GM18499 (cell line): ENCODE measurements at regions not wholly inside any gene's neighbourhood (a gene's known extent, or its start where the extent isn't known, plus 50 kb on each side); places are given as distances from the start of the nearest gene placed in this dataset.
"Not testable (repeated sequence)": the region's sequence is repeated elsewhere in the genome, so short reads cannot be mapped to it uniquely, and the experiment has no call there.

ENCODE experiments used
- ATAC-seq: cut with Tn5 transposase; IDR thresholded peaks from one replicate; pipeline ENCODE4 v1.9.1; 2021; ENCODE audit warnings: moderate number of reproducible peaks; ENCODE audit not compliant: insufficient read depth, unreplicated experiment

DNA sequence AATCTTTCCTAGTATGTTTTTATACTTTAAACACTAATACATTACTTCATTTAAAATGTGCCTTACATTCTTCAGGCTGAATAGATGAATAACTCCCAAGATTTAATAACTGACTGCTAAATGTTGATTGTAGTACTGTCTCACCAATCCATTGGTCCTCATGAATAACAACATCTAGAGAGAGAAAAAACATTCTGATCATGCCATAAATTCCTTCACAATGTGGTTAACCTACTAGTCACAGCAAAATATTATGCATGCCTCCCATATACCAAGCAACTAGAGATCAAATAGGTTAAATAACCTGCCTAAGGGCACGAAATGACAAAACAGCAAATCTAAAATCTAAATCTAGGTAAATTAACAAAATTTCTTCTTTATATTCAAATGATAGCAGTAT lies 66.2 kb downstream of the SYT15 start:
- not testable (repeated sequence) for ATAC-seq

DNA sequence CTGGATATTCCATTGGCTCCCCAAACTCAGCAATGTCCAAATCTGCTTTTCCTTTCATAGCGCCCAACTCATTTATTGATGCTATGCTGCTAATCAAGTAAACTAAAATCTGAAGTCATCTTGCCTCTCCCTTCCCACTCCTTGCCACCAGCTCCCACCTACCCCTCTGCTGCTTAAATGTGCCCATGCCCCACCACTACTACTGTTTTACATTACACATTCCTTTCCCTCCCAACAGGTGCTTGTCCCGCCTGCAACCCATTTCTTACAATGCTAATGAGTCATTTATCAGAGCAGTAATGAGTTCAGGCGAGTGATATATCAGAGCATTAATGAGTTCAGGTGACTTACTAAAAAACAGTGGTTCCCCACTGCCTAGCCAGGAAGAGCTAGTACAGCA lies 67.2 kb downstream of the SYT15 start:
- not testable (repeated sequence) for ATAC-seq

DNA sequence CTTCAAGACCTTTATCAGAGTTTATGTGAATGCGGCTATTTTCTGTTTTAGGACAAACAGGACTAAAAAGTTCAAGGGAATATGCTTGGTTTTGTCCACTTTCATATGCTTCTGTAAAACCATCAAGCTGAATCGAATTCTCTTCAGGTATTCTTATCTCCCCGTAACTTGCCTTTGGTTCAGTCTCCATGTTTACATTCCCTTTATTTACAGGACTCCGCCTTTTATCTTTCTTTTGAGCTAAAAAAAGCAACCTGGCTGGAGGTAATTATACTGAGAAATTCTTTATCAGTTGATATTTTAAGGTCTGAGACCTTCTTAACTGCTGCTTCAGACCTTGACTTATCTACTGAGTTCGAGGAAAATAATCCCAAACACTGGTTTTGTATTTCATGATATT lies 72.0 kb downstream of the SYT15 start:
- not testable (repeated sequence) for ATAC-seq

DNA sequence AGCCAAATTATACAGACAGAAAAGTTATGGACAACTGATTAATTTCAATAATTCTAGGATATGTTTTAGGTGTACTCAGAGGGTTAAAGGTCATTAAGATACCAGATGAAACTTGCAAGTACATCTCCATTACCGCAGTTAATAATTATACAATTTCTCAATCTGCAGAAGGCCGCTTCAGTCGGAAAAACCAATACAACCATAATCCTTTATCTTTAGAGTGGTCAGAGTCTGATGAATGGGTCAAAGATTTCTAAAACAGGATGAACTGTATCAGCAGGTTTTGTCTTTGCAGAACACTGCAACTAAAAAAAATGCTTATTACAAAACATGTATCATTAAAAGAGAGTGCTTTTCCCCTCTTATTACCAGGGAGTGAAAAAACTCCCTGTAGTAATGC lies 78.5 kb downstream of the SYT15 start:
- not testable (repeated sequence) for ATAC-seq

DNA sequence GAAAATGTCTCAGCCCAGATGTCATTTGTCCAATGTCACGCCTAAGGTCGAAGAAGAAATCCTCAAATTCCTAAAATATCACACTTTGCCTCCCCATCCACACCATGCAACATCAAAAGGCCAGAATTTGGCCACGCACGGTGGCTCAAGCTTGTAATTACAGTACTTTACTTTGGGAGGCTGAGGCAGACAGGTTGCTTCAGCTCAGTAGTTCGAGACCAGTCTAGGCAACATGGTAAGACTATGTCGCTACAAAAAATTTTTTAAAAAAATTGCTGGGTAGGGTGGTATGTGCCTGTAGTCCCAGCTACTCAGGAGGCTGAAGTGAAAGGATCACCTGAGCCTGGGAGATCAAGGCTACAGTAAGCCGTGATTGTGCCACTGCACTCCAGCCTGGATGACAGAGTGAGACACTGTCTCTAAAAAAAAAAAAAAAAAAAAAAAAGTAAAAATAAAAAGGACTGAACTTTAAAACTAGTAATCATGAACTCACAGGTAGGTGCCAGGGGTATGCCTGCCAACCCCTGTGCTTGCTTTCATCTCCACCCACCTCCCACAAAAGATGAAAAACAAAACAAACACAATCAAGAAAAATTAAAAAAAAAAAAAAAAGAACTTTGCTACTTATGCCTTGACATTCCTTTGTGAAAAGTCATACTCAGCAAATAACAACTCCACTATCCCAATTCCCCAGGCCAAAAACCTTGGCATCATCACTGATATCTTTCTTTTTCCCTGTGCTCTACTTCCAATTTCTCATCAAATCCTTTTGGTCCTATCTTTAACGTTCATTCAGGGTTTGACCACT lies 81.3 kb downstream of the SYT15 start:
- not testable (repeated sequence) for ATAC-seq

DNA sequence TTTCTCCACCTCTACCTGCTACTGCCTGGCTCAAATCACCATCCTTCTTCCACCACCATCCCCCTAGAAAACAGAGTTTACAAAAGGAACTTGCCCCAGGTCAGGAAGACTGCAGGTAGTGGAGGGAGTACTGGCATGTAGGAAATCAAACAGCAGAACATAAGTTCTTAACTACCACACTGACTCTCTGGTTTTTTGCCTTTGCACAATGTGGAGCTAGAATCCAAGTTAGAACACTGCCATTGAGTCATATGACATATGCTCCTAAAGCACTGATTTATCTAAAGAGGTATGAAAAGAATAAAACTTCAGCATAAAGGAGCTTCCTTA lies 81.9 kb downstream of the SYT15 start:
- ATAC-seq: not testable (repeated sequence)

DNA sequence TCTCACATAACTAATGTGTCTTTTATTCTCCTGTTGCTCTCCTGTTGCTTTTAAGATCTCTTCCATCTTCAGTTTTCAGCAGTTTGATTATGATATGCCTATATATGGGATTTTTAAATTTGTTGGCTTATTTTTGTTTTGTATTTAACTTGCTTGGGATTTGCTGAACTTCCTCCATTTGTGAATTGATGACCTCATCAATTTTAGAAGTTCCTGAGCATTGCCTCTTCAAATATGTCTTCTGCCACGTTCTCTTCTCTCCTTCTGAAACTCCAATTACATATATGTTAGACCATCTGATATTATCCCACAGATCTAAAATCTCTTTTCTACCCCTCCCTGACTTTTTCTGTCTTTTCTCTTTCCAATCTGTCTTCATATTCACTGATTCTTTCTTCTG lies 86.6 kb downstream of the SYT15 start:
- ATAC-seq: not testable (repeated sequence)

DNA sequence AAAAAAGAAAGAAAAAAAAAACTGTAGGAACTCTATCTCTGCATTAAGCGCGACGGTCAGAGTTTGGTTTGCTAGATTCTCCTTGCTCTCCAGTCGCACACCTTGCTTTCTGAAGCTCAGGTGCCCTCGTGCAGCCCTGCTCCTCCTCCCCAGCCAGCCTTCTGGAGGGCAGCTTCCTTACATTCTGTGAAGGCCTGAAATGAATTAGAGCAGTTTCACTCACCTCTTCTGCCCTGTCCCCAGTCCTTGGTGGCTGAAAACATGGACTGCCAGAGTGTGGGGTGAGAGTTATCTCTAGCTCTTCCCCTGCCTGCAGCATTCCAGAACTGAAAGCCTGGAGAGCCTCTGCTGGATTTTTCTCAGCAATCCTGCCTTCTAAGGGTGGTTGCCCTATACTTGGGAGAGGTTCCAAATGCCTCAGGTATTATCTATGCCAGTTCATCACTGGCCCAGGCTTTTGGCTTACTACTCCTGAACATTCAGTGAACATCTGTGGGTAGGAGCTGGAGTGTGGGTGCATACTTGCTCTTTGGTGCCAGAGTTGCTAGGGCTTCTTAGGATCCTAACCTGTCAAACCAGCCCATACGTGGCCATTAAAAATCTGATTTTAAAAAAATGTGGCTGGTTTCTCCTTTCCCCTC lies 89.5 kb downstream of the SYT15 start:
- not testable (repeated sequence) for ATAC-seq

DNA sequence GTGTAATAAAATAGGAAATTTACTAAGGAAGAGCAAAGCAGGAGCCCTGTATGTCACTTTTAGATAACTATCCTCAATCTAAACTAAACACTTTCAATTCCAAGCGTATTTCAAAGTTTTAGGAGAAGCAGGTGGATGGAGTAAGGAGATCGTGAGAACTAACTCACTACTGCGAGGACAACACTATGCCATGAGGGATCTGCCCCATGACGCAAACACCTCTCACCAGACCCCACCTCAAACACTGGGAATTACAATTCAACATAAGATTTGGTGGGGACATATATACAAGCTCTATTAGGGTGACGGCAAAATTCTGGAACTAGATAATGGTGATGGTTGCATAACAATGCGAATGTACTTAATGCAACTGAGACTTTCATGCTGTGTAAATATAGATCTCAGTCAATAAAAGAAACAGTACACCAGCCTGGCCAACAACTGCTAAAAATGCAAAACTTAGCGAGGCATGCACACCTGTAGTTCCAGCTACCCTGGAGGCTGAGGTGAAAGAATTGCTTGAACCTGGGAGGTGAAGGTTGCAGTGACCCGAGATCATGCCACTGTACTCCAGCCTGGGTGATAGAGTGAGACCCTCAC lies 99.0 kb downstream of the SYT15 start:
- not testable (repeated sequence) for ATAC-seq

DNA sequence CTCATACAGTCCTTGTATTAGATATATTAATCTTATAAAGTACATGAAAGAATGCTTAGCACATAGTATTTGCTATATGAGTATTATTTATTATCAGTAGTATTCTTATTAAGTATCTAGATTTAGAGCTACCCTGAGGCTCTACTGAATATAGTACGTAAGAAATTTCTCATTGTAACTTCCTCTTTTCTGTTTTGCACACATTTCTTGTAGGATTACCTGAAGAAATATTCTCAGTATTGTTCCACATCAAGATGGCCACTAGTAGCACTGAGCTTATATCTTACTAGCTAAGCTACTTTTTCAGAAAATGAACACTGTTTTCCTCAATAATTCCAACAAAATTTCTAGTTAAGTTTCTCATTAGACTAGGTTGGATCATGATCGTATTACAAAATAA lies 112.5 kb downstream of the SYT15 start:
- not testable (repeated sequence) for ATAC-seq

DNA sequence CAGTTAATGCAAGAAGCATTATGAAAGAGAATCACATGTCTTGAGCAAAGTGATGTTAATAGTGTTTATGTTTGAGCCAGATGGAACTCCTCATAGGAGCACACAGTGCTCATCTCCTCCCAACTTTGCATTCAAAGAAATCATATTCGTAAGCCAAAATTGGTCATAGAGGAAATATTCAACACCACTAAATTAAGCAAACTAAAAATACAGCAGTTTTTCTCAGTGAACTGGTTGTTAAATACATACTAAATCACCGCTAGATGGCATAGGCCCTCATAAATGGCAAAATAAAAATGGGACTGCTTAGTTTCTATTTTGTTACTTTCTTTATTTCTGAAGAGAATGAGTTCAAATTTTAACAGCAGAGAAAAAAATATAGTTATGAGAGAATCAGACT lies 114.3 kb downstream of the SYT15 start:
- not testable (repeated sequence) for ATAC-seq

DNA sequence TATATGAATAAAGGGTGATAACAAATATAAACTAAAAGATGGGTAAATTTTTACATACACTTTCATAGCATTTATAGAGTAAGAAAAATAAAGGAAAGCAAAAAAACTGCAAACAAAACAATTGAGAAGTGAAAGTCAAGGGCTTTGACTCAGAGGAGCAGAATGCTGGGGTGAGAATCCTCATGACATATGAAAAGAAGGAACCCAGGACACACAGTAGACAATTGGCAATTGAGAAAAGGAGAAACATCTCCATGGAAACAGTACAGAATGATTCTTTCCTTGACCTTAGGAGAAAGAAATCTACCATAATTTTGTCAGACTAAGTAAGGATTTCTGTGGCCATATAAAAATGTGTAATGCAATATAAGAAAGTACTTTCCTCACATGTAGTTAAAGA lies 138.3 kb downstream of the SYT15 start:
- not testable (repeated sequence) for ATAC-seq

DNA sequence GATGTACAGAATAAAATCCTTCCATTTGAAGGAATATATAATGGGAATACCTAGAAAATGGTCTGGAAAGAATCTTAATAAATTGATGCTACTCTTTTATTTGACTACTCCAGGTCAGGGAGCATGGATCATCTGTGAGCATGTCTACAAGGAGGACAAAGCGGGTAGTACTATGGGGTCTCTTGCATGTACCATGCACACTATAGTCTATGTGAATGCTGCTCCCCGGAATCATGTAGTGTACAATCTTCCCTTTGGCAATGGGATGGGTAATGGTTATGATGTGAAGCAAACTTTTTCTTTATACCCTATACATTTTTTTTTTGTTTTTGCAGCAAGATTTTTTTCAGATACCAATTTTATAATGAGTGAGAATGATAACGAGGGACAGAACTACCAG lies 139.1 kb downstream of the SYT15 start:
- not testable (repeated sequence) for ATAC-seq

DNA sequence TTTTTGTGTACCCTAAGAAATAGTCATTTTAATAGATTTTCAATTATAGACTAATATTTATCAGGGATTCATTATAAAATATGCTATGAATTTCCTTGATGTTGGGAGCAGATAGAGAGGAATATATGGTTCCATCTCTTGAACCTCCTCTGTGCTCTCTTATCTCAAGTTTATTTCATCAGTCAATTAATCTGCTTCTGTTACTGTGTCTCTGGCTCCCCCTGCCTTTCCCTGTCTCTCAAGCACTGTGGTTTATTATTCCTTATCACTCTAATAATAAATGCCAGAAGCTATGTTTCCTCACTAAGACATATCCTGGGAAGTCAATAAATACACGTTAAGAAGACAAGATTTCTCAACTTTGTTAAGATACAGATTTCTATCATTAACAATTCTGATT lies 141.5 kb downstream of the SYT15 start:
- not testable (repeated sequence) for ATAC-seq

DNA sequence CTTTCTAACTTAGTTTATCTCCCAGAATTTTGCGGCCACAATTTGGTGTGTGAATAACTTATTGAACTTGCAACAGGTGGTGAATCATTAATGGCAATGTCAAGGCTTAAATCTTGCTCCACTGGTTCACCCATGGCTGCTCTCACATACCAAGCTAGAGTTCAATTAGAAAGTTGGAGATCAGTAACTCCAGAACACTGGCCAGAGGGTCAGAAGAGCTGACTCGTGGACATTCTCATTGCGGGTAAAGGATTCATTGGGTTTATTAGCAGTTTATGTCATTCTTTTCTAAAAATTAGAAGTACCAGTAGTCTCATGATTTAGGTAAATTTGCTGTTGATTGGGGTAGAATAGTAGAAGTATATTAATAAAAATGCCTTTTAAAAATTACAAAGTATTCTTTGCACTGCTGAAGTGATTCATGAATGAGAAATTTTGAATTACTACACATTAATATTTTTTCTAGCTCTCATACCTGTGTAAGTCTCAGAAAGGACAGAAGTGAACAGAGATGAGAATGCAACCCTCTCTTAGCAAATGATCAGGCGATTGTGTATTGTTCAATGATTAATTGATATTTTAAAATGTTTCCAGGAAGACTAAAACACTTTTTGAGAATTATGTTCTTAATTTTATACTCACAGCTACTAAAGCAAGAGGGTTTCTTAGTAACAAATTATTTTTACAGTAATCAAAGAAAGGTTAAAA lies 142.0 kb downstream of the SYT15 start:
- ATAC-seq: not testable (repeated sequence)

DNA sequence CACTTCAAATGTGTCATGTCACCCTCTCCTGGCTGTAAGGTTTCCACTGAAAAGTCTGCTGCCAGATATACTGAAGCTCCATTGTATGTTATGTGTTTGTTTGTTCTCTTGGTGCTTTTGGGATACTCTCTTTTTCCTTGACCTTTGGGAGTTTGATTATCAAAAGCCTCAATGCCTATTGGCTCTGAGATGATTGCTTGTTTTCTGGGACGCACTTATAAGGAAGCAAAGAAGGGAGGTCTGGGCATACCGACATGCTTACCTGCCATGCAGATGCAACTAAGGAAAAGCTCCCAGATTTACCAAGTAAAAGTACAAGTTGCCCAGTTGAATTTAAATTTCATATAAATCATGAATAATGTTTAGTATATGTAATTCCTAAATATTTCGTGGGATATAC lies 145.3 kb downstream of the SYT15 start:
- not testable (repeated sequence) for ATAC-seq

DNA sequence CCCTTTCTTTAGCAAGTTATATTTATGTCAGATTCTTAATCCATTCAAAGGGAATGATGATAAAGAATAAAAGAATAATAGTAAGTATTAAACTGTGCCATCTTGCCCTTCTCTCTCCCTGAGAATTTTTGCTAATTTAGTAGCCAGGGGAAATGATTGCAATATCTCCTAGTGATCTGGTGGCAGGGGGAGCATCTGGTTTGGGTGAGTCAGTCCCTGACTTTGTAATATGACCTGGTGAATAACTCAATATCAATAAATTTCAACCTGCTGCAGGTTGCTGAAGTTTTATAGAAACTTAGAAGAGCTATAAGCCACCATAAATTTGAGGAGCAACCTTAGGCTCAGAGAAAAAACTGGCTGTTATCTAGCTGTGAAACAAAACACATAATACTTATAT lies 149.4 kb downstream of the SYT15 start:
- not testable (repeated sequence) for ATAC-seq

DNA sequence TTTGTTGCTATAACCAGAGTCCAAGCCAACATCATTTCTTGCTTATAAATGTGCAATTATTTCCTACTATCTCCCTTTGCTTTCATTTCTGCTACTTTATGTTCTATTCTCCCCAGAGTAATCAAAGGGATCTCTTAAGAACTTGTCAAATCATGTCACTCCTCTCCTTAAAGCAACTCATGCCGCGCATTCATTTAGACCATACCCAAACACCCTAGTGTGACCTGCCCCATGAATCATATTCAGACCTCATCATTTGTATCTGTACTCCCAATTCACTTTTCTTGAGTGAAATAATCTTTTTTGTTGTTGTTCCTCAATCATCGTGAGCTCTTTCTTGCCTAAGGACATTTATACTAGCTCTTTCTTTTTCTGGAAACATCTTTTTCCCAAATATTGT lies 151.8 kb downstream of the SYT15 start:
- not testable (repeated sequence) for ATAC-seq

DNA sequence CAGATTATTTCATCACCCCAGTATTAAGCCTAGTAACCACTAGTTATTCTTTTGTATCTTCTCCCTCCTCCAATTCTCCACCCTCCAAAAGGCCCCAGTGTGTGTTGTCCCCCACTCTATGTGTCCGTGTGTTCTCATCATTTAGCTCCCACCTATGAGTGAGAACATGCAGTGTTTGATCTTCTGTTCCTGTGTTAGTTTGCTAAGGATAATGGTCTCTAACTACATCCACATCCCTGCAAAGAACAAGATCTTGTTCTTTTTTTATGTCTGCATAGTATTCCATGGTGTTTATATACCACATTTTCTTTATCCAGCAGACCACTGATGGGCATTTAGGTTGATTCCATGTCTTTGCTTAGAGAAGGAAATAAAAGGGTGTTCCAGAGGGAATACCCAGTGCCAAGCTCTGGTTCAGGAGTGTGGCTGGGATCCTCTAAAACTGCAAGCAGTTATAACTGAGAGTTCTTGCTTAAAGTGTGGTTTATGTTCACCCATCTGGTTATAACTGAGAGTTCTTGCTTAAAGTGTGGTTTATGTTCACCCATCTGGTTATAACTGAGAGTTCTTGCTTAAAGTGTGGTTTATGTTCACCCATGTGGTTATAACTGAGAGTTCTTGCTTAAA lies 154.8 kb downstream of the SYT15 start:
- ATAC-seq: not testable (repeated sequence)

DNA sequence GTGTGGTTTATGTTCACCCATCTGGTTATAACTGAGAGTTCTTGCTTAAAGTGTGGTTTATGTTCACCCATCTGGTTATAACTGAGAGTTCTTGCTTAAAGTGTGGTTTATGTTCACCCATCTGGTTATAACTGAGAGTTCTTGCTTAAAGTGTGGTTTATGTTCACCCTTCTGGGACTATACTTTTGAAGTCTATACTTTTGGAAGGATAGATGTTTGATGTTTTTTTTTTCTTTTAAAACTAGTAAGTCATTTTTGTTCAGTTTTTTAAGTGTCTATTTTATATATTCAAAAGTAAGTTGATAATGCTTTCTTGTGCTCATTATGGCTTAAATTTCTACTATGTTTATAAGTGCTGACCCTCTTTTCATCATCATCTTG lies 155.3 kb downstream of the SYT15 start:
- not testable (repeated sequence) for ATAC-seq
